ENCODE measurements at regions not wholly inside any gene's neighbourhood (a gene's known extent, or its start where the extent isn't known, plus 50 kb on each side); places are given as distances from the start of the nearest gene placed in this dataset.

DNA sequence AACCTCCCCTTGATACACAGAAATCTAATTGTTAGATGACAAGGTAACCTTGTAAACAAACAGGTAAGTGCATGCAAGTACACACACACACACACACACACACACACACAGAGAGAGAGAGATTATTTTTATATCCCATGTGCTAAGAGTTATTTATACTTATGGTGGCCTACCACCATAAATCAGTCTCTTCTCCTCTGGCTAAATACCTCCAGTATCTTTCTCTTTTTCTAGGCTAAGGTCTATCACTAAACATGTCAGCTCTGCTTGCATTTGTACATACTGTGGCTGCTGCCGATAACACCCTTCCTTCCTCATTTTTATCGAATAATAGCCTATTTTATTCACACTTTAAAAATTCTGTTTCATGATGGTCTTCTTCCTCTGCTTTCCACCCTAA is 172.4 kb downstream of the CNTN3 start:
- TF ChIP-seq, protein P1, sequence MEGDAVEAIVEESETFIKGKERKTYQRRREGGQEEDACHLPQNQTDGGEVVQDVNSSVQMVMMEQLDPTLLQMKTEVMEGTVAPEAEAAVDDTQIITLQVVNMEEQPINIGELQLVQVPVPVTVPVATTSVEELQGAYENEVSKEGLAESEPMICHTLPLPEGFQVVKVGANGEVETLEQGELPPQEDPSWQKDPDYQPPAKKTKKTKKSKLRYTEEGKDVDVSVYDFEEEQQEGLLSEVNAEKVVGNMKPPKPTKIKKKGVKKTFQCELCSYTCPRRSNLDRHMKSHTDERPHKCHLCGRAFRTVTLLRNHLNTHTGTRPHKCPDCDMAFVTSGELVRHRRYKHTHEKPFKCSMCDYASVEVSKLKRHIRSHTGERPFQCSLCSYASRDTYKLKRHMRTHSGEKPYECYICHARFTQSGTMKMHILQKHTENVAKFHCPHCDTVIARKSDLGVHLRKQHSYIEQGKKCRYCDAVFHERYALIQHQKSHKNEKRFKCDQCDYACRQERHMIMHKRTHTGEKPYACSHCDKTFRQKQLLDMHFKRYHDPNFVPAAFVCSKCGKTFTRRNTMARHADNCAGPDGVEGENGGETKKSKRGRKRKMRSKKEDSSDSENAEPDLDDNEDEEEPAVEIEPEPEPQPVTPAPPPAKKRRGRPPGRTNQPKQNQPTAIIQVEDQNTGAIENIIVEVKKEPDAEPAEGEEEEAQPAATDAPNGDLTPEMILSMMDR (IDR thresholded peaks at IDR 0.05; ENCODE audit: control insufficient read depth, extremely low read depth, insufficient read depth) = no peak
- H3K4me3 ChIP-seq (ENCODE audit: low read depth, low read length) = no peak overlapping the region
- DNase-seq (ENCODE audit: low read depth) = no peak

DNA sequence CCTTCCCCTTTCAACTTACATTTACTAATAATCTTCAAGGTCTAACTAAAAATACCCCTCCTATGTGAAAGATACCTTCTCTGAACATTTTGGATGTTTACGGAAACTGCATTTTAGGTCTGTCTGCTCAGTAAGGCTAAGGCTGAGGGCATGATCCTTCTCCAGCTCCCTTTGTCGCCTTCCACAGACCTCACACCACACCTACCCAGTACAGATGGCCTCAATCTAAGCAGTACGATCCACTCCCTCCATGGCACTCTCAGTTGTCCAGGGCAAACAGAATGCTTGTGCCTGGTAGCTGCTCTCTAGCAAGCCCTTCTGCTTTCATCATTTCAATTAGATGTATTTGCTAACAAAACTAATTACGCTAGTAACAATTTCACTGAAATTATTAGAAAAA is 178.3 kb downstream of the CNTN3 start:
- H3K4me3 ChIP-seq (ENCODE audit: low read depth, low read length) = no peak overlapping the region
- no peak for DNase-seq (ENCODE audit: low read depth)
- TF ChIP-seq, protein P1 (IDR thresholded peaks at IDR 0.05; ENCODE audit: control insufficient read depth, extremely low read depth, insufficient read depth) = no peak

GRCh38 chr3:74435631-74436030 is 178.8 kb downstream of the CNTN3 start:
- no peak overlapping the region for H3K4me3 ChIP-seq (ENCODE audit: low read depth, low read length)
- TF ChIP-seq, protein P1 (IDR thresholded peaks at IDR 0.05; ENCODE audit: control insufficient read depth, extremely low read depth, insufficient read depth) = no peak
- DNase-seq (ENCODE audit: low read depth) = no peak

GRCh38 chr3:74434406-74434805 is 180.1 kb downstream of the CNTN3 start:
- no peak for DNase-seq (ENCODE audit: low read depth)
- H3K4me3 ChIP-seq (ENCODE audit: low read depth, low read length) = no peak overlapping the region
- TF ChIP-seq, protein P1 (IDR thresholded peaks at IDR 0.05; ENCODE audit: control insufficient read depth, extremely low read depth, insufficient read depth) = no peak

- TF ChIP-seq, protein P1 (IDR thresholded peaks at IDR 0.05; ENCODE audit: control insufficient read depth, extremely low read depth, insufficient read depth) = no peak
- H3K4me3 ChIP-seq (ENCODE audit: low read depth, low read length) = no peak overlapping the region
- no peak for DNase-seq (ENCODE audit: low read depth)
Observed at GRCh38 chr3:74426571-74426970, 187.9 kb downstream of the CNTN3 start.

DNA sequence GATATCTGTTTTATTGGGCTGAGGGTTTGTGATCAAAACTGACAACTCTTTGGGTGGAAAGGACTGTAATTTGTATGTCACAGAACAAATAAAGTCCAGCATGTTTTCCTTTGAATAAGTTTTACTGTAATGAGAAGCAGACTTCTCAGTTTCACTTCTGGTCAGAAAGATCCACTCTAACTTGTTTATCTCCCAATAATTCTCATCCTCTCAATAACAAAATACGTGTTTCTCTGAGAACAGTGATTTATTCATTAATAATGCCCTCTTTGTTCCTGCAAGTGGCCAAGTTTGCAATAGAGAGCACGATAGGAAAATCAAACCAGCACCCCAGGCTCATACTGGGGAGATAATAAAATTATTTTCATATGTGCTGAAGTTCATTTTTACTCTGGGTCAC is 190.6 kb downstream of the CNTN3 start:
- TF ChIP-seq, protein P1 (IDR thresholded peaks at IDR 0.05; ENCODE audit: control insufficient read depth, extremely low read depth, insufficient read depth) = no peak
- H3K4me3 ChIP-seq (ENCODE audit: low read depth, low read length) = no peak overlapping the region
- no peak for DNase-seq (ENCODE audit: low read depth)

DNA sequence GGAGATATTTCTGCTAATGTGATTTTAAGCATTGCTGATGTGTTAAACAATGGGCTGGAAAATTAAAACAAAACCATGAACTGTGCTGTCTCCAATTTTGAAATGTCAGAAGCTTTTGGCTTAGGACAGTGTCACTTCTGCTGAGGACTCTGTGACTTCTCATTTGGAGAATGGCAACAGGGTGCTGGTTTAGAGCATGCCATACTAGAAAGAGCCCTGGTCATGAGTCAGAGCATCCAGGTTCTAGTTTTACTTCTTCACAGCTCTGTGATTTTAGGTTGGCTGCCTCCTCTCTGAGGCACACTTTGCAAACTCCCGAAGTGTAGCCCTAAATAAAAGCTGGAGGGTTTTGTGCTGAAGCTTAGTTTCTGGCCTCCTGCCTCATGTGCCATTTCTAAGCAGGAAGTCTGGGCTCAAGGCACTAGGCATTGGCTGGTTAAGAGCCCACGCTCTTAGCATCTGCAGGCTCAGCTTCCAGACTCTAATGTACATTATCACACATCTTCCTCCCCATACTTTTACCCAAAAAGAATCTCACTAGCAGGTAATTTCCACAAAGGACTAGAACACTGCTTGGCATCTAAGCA is 193.8 kb downstream of the CNTN3 start:
- TF ChIP-seq, protein P1 (IDR thresholded peaks at IDR 0.05; ENCODE audit: control insufficient read depth, extremely low read depth, insufficient read depth) = no peak
- H3K4me3 ChIP-seq (ENCODE audit: low read depth, low read length) = no peak overlapping the region
- DNase-seq (ENCODE audit: low read depth) = no peak
